GM18502 (cell line): ENCODE measurements at regions not wholly inside any gene's neighbourhood (a gene's known extent, or its start where the extent isn't known, plus 50 kb on each side); places are given as distances from the start of the nearest gene placed in this dataset.
A peak's percentile ranks its signal among the peaks of the same experiment; 100 is the strongest.
"Not testable (repeated sequence)": the region's sequence is repeated elsewhere in the genome, so short reads cannot be mapped to it uniquely, and the experiment has no call there.

Source experiments
- ATAC-seq: cut with Tn5 transposase; IDR thresholded peaks from one replicate; pipeline ENCODE4 v1.9.1; 2021; ENCODE audit warnings: mild to moderate bottlenecking; ENCODE audit not compliant: unreplicated experiment, poor library complexity

GRCh38 chr12:131570596-131570995 lies 140.3 kb upstream of the SFSWAP start:
- ATAC-seq: no peak

- ATAC-seq: no peak
These were observed 139.1 kb upstream of the SFSWAP start for GRCh38 chr12:131571827-131572226.

DNA sequence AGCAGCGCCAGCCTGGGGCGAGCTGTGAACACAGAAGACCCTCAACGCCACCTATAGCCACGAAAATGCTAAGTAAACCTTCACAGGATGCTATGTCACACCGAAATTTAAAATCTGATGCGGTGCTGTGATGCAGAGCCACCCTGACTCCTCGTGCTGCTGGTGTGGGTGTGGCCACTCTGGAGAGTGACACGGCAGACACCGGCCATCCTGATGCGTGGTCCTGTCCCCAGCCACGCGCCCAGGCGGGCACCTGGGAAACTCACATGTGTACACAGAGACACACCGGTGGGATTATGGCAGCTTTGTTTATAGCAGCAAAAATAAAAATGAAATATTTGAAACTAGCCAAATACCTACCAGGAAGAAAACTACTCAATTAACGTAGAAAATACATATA lies 138.3 kb upstream of the SFSWAP start:
- ATAC-seq: no peak

DNA sequence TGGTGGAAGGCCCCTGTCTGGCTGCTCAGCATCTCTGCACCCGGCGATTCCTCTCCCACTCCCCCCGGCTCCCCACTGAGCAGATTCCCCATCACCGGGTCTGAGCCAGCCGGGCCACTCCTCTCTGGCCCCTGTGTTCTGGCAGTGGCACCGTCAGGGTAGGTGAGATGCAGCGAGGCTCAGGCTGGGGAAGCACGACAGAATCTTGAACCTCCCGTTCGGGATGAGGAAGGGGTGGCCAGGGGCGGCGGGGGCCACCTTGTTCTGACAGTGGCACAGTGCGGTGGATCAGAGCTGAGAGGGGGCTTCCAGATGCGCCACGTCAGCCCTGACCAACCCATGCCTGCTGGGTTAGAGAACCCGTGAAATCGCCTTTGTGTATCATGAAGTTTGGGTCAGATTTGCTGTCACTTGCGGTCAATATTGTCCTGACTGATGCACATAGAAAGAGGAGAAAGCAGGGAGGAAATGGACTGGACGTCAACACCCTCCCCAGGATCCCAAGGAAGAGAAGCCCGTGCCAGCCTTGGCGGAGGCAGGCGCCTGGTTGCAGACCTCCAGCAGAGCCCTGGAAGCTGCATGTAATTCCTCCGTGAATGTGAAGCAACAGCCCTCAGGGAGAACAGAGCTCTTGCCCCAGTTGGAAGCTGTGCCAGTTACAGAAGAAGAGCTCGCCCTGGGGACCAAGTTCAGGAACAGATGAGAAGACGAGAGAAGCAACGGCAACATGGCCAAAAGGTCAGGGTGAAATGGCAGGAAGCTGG lies 137.1 kb upstream of the SFSWAP start:
- ATAC-seq: no peak

- ATAC-seq: no peak
These were observed 136.5 kb upstream of the SFSWAP start for GRCh38 chr12:131574395-131574771.

DNA sequence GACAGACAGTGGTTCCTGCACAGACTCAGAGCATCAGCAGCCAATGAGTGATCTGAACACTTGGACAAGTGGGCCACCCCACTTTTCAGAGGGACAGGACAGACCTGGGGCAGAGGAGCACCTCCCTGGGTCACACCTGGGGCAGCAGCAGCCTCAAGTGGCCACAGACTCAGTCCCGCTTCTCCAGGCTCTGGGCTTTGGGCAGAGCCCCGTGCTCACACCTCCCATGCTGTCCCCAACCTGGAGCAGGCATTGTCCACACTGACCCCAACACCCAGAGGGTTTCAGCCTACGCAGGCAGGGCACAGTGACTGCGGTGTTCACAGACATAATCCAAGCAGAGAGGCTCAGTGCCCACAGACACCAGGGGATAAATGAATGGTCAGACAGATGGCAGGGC lies 135.5 kb upstream of the SFSWAP start:
- no peak for ATAC-seq

DNA sequence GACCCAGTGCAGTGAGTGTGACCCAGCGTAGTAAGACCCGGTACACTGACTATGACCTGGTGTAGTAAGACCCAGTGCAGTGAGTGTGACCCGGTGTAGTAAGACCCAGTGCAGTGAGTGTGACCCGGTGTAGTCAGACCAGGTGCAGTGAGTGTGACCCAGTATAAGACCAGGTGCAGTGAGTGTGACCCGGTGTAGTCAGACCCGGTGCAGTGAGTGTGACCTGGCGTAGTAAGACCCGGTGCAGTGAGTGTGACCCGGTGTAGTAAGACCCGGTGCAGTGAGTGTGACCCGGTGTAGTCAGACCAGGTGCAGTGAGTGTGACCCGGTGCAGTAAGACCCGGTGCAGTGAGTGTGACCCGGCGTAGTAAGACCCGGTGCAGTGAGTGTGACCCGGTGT lies 134.2 kb upstream of the SFSWAP start:
- ATAC-seq: not testable (repeated sequence)

DNA sequence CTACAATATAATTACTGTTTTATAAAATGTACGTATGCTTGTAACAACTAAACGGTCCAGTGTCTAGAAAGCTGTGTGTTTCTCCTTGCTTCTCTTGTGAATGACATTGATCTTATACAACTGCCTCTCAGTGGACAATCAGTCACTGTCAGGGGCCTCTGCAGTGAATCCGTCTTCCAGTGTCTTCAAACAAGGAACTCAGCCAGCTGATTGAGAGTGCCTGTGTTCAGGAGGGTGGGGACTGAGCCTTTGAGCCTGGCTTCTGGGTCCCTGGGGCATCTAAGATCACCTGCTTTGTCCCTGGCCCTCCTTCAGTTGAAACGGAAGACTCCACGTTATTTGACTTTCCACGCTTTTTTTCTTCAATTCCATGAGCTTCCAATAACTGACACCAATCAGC lies 133.1 kb upstream of the SFSWAP start:
- no peak for ATAC-seq

- no peak for ATAC-seq
These were observed 131.9 kb upstream of the SFSWAP start for GRCh38 chr12:131578828-131579470.

GRCh38 chr12:131583090-131583712 lies 127.7 kb upstream of the SFSWAP start:
- no peak for ATAC-seq

DNA sequence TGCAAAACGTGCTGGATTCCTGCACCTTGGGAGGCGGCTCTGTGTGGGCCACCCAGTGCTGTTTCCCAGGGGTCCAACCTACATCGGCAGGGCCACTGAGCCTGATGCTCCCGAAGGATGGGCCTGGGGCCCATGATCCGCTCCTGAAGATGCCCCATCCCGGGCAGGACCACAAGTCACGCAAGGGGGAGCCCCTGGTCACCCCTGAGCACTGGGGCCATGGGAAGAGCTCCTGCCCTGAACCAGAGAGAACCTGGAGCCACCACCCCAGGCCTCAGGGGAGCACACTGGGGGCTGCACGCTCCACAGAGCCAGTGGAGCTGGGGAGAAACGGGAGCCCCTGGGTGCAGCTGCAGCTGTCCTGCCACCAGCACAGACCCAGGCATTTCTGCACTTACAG lies 124.6 kb upstream of the SFSWAP start:
- no peak for ATAC-seq

- ATAC-seq: no peak
These were observed 124.1 kb upstream of the SFSWAP start for GRCh38 chr12:131586761-131587160.

DNA sequence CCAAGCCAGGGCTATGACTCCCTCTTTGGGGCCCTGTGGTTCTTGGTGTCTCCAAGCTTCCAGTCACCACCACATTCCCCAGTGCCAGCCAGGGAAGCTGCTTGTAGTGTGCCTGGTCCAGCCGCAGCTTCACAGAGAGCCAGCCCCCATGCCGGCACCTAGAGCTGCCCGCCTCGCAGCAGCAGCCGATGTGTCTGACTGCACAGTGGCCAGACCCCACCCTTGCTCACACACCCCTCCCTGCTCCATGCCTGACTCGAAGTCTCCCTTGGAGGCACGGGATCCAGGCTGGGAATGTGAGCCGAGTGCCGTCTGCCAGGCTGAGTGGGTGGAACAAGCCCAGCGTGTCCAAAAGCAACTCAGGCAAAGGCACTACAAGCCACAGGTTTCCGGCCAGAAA lies 123.3 kb upstream of the SFSWAP start:
- no peak for ATAC-seq

GRCh38 chr12:131589221-131589897 lies 121.5 kb upstream of the SFSWAP start:
- no peak for ATAC-seq

- no peak for ATAC-seq
These were observed 120.9 kb upstream of the SFSWAP start for GRCh38 chr12:131589966-131590365.

DNA sequence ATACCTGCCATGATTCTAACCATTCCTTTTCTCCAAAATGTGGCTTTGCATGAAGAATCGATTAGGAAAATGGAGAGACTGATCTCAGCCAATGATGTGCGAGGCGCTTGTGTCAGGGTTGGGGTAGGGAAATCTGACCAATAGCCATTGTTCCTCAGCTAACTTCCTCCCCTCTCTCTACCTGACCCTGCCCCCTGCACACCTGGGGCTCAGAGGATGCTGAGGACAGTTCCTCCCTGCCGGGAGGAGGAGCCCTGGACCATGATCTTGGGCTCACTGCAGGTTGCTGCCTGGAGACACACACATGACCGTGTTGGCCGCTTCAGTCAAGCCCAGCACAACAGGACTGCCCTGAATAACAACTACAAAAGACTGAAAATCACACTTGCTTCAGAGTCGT lies 119.8 kb upstream of the SFSWAP start:
- ATAC-seq: no peak

GRCh38 chr12:131591714-131592709 lies 118.9 kb upstream of the SFSWAP start:
- no peak for ATAC-seq

DNA sequence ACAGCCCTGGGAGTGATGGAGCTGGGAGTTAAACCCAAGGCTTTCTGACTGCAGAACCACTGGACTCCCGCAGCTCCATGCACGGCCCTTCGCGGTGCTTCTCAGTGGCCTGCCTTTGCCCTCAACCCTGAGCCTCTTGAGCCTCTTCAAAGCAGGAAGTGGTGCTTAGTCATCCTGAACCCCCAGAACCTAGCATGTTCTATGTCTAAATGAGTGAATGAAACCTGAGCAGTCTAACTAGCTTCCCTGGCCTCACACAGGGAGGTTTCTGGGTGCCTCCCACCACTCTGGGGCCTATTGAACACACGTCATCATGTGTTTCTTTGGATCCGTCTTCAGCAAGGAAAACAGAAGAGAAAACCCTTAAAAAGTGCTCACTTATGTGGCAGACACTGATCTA lies 117.9 kb upstream of the SFSWAP start:
- ATAC-seq: peak; percentile 99

- no peak for ATAC-seq
These were observed 117.5 kb upstream of the SFSWAP start for GRCh38 chr12:131593406-131593805.

DNA sequence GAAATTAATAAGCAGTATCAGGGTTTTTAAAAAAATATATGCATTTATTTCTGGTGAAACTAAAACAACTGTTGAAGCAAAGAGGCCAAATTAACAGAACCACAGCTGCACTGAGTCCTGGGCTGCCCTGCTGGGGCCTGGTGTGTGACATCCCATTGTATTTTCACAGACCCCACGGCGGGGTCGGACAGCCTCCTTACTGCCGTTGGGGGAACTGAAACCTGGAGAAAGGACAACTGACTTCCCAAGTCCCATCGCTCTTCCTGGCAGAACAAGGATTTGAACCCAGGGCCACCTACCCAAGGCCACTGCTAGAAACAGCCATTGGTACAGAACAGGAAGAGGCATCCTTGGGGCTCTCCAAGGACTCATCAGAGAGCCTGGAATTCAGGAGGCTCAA lies 114.8 kb upstream of the SFSWAP start:
- ATAC-seq: no peak
